ENCODE measurements at regions not wholly inside any gene's neighbourhood (a gene's known extent, or its start where the extent isn't known, plus 50 kb on each side); places are given as distances from the start of the nearest gene placed in this dataset.
"Not testable (repeated sequence)": the region's sequence is repeated elsewhere in the genome, so short reads cannot be mapped to it uniquely, and the experiment has no call there.

DNA sequence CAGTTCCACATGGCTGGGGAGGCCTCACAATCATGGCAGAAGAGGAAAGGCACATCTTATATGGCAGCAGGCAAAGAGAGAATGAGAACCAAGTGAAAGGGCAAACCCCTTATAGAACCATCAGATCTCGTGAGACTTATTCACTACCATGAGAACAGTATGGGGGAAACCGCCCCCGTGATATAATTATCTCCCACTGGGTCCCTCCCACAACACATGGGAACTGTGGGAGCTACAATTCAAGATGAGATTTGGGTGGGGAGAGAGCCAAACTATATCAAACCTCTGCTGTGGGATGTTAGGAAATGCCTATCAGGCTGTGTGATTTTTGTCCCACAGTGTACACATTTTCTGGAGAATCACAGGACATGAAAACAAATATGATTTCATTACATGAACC lies 415.8 kb downstream of the TSHZ3 start:
- not testable (repeated sequence) for DNase-seq

DNA sequence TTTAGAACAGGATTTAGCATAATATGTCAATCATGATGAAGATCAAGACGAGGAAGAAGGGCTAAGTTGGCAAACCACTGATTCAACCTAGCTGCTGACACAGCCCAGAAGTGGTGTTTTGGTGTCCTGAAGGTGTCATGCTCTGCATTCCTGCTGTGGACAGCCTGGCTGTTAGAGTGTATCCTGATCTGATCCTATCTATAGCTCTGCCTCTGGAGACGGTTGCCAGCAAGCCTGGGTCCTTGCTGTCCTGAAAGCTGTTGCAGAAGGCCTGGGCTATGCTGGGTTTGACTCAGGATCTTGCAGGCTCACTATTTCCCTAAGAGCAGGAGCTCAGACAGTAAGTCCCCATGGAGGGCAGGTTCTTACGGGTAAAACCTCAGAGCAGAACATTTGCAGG lies 416.4 kb downstream of the TSHZ3 start:
- no peak for DNase-seq

DNA sequence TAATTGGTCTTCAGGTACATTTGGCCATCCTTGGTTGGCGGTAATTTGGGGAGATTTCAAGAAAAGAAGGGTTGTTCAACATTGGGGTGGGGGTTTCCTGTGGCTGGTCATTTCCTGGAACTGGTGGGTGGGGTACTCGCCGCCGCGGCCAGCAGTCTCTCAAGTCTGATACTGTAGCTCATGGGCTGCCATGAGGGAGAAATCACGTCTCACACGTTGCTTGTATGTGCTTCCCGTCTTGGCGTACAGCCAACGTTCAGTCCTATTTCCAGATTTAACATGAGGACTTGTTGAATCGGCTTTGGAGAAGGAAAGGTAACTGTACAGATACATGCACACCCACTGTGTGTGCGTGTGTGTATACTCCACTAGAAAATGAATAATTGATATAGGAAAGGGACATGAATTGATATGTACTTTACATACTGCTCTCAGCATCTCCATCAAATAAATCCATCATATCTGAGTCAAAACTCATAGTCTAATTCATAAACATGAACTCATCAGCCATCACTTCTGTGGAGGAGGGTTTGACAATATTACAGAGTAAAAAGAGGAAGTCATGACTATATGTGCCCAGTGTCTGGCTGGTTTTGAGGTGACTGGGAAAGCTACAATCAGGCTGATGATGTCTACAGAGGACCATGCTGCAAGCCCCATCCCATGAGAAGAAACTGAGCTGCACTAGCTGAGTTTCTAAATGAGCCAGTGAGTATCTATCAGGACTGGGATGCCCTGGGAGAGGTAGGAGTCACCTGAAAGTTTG lies 418.1 kb downstream of the TSHZ3 start:
- peak; percentile 13 for DNase-seq

DNA sequence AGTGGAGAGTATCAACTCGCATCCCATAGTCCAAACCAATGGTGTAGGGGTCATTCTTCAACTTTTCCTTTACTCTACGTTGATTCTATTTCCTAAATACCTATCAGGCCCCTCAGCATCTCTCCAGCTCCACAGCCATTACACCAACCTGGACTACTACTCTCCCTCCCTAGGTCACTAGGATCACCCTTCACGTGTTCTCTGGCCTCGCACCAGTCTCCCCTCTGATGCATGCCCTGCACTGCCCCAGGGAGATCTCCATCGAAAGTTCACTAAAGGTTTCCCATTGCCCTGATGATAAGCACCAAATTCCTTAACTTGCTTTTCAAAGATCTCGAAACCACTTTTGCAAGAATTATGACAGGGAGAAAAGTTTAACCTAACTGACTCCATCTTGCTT lies 421.5 kb downstream of the TSHZ3 start:
- DNase-seq, result no peak

DNA sequence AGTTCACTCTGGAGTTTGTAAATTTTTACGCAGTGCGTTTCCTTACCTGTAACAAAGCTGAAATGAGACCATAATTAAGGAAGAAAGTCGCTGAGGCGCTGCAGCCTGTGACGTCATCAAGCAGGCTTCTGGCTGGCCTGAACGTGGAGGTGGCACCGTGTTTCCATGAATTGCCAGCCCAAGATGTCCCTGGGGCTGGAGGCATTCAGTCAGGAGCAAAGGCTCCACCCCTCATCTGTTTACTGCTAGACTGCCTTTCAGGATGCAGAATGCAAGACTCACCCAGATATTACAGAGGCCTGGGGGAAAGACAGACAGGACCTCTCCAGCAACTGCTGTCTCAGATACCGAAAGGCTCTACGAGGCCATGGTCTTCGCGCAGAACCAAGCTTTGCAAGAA lies 424.6 kb downstream of the TSHZ3 start:
- no peak for DNase-seq

DNA sequence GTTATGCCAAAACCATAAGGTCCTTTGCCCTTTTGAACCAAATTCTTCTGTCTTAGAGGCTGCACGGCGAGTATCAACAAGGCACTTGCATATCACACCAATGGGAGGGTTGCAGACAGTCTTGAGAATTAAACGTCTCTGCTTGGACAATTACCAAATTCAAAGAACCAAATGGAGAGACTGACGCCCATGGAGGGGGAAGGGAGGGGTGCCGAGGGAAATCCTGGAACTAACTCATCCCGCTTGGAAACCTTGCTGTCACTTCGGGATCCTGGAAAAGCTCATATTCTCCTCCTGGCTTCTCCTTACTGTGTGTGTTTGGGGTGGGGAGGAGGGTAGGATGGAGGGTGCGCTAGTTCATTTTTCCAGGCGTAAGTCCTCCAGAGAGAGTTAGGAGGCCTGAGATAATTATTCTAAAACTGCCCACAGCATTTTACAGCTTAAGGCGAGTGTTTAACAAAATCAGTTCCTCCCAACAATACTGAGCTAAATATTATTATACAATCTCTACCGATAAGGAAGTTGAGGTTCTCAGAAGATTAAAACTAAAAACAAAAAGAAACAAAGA lies 425.1 kb downstream of the TSHZ3 start:
- DNase-seq, result no peak

DNA sequence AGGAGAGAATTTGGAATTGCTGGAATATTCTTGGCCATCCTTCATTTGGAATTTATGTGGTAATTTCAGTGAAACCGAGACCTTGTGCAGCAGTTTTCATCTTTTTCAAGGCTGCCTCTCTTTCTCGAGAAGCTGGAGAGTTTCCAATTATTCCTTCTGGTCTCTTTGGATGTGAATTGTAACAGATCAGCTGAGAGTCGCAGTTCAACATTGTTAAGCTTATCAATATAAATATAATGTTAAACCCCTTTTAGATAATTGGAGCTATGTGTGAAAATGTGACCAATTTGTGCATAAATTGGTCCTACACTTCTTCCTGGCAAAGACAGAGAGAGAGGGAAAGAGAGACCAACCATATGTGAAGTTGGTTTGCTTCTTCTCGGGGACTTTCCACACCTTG lies 425.6 kb downstream of the TSHZ3 start:
- DNase-seq, result no peak

DNA sequence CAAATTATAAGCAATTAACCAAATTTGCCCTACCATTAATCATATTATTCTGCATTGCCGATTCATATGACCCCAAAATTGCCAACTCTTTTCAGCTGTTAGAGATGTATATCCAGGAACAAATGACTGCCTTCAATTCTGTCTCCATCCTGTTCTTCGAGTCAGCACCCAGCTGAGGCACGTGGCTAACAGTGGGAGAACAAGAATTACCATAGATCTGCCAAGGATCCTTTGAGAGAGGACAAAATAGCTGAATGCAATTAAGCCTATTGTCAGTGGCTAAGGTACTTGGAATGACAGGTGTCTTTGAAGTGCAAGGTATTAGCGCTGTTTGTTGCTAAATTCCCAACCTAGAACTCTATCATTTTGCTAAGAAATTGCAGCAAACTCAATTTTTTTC lies 426.1 kb downstream of the TSHZ3 start:
- DNase-seq, result no peak

DNA sequence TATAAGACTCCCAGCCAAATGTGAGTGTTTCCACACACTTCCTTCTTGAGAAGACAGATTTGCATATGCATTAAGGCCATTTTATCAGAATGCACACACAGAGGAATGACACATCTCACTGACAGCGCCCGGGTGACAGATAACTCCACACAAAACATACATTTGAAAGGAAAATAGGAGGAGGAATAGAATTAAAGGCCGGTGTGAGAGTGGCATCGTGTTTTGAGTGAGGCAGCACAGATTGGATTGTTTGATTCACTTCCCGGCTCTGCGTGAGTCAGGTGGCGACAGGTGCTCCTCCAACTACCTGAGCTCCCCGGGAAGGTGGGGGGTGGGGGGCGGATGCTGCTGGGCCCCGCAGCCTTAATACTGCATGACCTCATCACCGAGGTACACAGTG lies 429.0 kb downstream of the TSHZ3 start:
- no peak for DNase-seq

DNA sequence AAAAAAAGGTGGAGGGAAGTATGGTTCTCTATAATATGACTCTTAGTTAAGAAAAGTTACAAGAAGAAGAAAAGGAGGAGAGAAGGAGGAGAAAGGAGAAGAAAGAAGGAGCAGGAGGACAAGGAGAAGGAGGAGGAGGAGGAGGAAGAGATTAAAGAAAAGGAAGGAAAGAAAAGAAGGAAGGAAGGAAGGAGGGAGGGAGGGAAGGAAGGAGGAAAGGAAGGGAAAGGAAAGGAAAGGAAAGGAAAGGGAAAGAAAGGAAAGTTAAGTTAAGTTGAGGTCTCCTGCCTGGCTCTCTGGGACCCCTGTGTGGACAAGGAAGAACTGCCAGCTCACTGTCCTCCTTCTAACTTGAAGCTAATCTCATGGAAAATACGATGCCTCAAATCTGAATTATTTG lies 429.5 kb downstream of the TSHZ3 start:
- DNase-seq, result no peak

DNA sequence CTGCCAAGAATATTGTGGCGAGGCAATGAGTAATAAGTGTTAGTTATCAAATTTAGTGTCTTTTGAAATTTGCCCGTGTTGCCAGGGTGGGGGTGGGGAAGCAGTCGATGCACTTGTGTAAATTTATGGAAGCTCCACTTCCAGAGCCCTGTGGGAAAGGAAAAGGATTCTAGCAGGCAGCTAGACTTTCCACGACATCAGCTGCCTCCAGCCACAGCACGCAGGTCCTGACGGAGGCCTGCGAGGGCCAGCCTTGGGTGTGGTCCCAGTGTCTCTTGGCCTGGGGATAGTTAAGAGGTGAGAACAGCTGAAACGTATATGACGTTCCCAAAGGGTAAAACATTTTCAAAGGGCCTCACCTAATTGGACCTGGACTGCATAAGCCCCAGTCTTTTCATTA lies 433.0 kb downstream of the TSHZ3 start:
- DNase-seq, result no peak

DNA sequence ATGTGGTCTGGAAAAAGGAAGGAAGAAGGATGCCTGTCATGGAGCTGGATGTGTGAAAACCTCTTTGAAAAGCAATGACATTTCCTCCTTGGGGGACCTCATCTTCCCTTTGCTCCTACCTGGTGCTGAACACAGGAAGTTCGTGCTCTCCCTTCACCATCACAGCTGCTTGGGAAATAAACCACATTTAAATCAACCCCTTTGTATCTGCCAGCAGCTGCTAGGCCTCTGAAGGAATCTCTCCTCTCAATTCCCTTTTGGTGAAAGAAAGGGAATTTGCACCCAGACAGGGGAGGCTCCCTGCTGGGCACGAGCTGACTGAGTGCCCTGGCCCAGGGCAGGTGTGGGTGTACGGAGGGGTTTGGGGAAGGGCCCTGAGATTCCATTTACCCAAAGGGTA lies 437.7 kb downstream of the TSHZ3 start:
- no peak for DNase-seq

DNA sequence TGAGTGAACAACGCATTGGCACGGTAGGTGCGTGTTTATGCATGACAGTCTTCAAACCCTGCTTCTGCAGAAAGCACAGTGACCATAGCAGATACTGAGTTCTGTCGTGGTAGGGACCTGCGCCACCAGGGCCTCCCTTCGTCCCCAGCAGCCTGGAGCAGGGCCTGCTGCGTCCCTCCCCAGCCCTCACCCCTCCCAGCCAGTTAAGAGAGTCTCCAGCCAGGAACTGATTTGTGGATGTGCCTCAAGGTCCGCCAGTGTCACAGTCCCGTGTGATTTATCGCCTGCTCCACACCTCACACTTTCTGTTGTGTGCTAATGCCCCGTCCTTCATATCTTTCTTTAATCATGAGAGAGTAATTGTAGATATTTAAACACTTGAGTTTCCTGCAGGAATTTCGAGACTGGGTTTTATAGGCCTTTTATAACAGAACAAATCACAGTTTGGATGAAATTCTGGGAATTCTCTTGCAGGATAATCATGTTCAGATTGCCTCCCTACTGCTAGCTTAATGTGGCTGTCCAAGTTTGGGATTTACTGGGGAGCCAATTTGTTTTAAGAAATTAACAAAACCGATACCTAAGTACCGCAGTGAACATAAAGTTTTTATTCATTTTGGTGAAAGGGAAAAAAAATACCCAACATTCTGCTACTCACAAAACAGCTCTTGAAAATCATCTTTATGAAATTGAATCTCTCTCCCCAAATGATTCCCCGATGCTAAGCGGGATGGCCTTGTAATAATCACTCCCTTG lies 438.6 kb downstream of the TSHZ3 start:
- DNase-seq, result no peak

DNA sequence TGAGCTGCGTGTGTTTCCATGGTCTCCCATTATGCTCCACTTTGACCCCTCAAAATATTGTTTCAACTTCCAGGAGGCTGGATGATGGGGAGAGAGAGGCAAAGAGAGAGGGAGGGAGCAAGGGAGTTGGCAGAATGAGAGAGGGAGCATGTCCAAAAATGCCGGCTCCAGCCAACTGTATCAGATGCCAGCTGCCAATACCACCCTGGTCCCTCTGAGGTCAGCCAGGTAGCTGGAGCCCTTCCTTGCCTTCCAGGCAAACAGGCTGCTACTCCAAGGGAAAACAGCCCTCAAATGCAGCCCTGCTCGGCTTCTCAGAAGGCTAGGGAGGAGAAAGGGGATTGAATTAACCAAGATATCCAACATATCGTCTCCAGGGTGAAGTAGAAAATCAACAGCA lies 440.0 kb downstream of the TSHZ3 start:
- DNase-seq, result no peak

DNA sequence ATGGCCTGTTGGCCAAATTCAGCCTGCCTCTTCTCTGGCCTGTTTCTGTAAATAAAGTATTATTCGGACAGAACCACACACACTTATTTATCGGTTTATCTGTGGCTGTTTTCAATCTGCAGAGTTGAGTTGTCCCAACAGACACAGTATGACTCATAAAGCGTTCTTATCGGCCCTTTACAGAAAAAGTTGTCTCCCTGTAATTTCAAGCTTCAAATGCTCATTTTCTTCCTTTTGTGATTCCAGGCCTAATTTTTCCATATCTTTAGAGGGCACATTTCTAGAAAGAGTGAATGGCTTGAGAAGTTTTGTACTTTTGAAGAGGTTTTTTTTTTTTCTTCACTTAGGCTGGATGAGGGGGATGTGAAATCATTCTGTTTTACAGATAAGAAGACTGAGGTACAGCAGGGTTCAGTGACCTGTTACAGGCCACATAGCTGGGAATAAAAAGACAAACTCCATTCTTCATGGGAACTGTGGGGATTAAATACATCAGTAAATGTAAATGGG lies 440.9 kb downstream of the TSHZ3 start:
- no peak for DNase-seq

DNA sequence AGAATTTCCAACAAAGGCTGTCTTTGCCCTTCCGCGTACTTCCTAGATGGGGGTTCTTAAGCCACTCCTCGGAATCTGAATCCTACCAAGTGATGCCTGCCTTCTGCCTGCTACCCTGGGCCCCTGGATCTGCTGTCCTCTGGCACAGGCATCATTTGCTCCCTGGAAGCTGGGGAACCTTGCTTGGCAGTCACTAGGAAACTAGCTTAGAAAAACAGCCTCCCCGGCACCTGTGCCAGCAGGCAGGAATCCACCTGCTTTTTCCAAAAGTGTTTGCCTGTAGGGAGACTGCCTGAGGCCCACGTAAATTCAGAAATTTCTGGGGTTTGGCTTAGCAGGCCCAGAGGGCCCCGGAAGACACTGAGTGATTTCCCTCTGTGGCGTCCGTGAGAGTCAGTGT lies 442.4 kb downstream of the TSHZ3 start:
- no peak for DNase-seq

DNA sequence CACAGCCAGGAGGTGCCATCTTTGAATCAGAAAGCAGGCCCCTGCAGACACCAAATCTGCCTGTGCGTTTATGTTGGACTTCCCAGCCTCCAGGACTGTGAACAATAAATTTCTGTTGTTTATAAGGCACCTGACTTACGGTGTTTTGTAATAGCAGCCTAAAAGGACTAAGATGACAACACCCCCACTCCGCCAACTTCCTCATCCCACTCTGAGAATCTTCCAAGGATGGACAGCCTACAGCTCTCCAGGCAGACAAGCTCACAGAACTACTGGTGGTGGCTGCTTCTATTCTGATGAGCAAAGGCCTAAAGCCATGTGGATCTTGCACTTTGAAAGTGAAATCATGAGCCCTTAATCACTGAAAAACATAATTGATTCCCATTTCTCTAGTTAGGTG lies 449.2 kb downstream of the TSHZ3 start:
- DNase-seq, result peak; percentile 23

DNA sequence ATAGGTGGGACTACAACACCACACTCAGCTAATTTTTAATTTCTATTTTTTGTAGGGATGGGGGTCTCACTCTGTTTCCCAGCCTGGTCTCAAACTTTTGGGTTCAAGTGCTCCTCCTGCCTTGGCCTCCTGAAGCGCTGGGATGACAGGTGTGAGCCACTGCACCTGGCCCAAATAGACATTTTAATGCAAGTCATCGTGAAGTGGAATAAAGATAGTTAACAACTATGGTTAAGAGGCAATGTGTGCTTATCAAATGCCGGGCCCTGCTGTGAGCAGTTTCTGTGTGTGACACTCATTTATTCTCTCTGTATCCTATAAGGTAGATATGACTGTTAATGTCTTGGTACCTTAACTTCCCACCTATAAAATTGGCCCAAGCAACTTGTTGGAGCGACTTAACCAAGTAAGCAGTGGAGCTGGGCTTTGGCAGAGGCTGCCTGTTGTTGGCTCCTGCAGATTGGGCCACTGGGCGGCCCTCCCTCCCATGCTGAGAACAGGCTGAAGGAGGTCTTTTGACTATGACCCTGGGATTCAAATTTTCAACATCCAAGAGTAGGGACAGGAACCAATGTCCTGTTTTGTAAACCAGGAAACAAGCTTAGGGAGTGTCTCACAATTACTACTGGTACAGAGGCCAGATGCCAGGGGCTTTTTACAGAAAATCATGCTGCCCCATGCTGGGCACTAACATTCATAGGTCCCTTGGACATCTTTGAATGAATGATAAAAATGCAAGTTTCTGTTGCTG lies 450.7 kb downstream of the TSHZ3 start:
- no peak for DNase-seq

DNA sequence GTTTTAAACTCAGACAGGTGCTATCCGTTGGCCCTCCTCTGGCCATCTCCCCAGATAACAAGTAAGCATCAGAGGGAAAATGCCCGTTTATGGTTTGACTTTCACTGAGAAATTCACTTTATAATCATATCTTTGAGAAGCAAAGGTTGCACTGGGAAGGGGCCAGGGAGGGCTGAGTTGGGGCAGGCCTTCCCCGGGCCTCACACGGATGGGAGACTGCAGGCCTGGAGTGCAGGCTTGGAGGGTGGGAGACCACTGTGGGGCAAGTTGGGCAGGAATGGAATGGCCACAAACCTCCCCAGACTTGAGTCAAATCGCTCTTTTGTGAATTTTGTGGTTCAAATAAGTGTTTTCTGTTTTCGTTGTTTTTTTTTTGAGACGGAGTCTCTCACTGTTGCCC lies 451.7 kb downstream of the TSHZ3 start:
- DNase-seq, result no peak

DNA sequence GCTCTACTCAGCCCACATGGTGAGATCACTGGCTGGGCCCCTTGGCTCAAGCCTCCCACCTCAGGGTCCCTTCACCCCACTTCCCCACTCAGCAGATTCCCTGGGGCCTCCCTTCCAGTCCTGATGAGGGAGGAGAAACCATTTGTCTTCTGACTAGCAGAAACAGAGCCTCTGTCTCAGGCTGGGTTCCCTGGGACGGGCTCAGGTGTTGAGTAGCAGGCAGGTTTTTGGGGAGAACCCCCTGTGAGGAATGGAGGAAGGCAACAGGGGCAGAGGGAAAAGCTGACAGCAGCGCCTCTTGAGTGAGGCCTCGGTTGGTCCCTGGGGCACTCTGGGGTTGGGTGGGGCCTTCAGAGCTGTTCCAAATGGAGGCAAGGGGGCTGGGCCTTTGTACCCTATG lies 452.2 kb downstream of the TSHZ3 start:
- DNase-seq, result no peak

DNA sequence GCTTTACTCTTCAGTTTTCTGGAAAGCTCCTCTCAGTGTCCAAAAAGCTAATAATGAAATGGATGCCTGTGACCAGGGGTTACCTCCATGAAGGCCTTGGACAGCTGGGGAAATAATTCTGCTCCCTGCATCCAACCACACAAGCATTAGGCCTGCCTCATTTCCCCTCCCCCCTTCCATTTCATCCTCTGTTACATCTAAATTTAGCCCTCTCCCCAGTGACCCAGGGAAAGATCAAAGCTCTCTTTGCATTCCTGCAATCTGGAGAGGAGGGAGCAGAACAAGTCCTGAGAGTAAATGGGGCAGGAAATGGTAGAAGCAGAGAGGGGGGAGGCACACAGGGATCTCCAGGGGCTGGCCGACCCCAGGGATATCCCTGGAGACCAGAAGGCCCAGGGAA lies 452.7 kb downstream of the TSHZ3 start:
- no peak for DNase-seq

DNA sequence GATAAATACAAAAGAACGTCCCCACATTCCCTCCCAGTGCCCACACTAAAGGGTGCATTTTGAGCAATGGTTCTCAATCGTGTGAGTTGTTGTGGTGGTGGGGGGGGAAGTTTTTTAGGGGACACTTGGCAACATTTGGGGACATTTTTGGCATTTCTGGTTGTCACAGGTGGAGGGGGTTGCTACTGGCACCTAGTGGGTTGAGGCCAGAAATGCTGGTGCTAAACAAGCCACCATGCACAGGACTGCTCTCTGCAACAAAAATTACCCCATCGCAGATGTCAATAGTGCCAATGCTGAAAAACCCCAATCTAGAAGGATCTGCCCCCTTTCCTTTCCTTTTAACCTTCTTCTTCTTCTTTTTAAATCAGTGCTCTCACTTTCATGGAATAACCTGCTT lies 453.3 kb downstream of the TSHZ3 start:
- no peak for DNase-seq

DNA sequence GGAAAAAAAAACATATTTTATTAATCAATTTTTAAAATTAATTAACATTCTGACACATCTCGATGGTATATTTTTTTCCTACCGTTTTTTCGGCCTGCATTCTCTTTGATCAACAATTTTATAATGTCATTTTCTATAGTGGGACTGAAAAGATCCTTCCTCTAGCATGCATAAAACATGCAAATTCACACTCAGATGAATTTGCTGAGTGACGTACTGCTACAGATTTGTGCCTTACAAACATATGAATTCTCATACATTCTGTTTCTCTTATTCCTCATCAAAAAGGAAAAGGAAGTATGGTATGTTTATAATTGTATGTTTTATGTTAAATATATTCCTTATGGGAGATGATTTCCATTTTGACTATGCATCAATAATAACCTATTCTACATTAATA lies 458.2 kb downstream of the TSHZ3 start:
- DNase-seq, result no peak
